Ovary (tissue), 7 donors: ENCODE measurements at regions not wholly inside any gene's neighbourhood (a gene's known extent, or its start where the extent isn't known, plus 50 kb on each side); places are given as distances from the start of the nearest gene placed in this dataset.

Experiments used
- DNase-seq, 5 donors: peaks; one replicate each; pipeline ENCODE4 v3.0.0-alpha.2; 2019 to 2020
- H3K27ac ChIP-seq, 2 donors: fragments of 200-600 bp; one replicate each; pipeline versions ENCODE4 v1.5.1 to v1.8.0; 2019 to 2022
- H3K27me3 ChIP-seq: fragments of 200-600 bp; one replicate; pipeline ENCODE4 v1.8.0; 2022
- H3K36me3 ChIP-seq: fragments of 200-600 bp; sonication (generic); one replicate; pipeline ENCODE4 v1.5.1; 2019
- H3K4me1 ChIP-seq: one replicate; pipeline ENCODE4 v1.8.1; 2013; ENCODE audit warnings: mild to moderate bottlenecking, moderate library complexity; ENCODE audit not compliant: insufficient read depth
- H3K4me3 ChIP-seq: fragments of 200-600 bp; sonication (generic); one replicate; pipeline ENCODE4 v1.5.1; 2017
- H3K9me3 ChIP-seq, 2 donors: fragments of 200-600 bp in 1 of 2; sonication (generic) in 1 of 2; one replicate each; pipeline versions ENCODE4 v1.5.1 to v1.8.1; 2013 to 2019; ENCODE audit warnings: mild to moderate bottlenecking in 1 of 2, moderate library complexity in 1 of 2
- EP300 ChIP-seq: sonication (generic); formaldehyde crosslinking; IDR thresholded peaks from one replicate; pipeline ENCODE4 v1.6.1; 2017; ENCODE audit warnings: antibody characterized with exemption
- POLR2A ChIP-seq: fragments of 450-650 bp; IDR thresholded peaks from one replicate; pipeline ENCODE4 v1.6.1; 2017; ENCODE audit warnings: antibody characterized with exemption, mild to moderate bottlenecking, moderate library complexity
- WGBS, 3 donors: extraction: QIAGEN DNeasy Blood & Tissue Kit in 1 of 3; methylation state at CpG; one replicate each; pipeline versions ENCODE4 v1.1.5 to v1.1.7; 2013 to 2017; 5-methylcytosine and 5-hydroxymethylcytosine counted together
- intact Hi-C, 4 donors: fragments of 100-400 bp; cut with DNase I; formaldehyde crosslinking; loops; one replicate each; pipeline versions ENCODE4 v1.11.0 to v1.15.1; 2022 to 2023
- TF ChIP-seq, protein P1 (sequence below), 3 donors: fragments of 450-650 bp in 2 of 3; fragments of 200-600 bp in 1 of 3; IDR thresholded peaks; one replicate each; pipeline versions ENCODE4 v1.5.1 to v1.8.0; 2016 to 2022; ENCODE audit warnings: antibody characterized with exemption in 3 of 3, mild to moderate bottlenecking in 1 of 3
- donor health status: DM: no; HTN: no; CAD: no; lungs with moderate emphysema.
- donor health status: DM: no; HTN: no; CAD: no.
- donor health status: Bipolar disorder and iron deficiency.
- donor health status: DM: no; HTN: no; CAD: no.
- donor health status: DM: yes; HTN: yes; CAD: no.

DNA sequence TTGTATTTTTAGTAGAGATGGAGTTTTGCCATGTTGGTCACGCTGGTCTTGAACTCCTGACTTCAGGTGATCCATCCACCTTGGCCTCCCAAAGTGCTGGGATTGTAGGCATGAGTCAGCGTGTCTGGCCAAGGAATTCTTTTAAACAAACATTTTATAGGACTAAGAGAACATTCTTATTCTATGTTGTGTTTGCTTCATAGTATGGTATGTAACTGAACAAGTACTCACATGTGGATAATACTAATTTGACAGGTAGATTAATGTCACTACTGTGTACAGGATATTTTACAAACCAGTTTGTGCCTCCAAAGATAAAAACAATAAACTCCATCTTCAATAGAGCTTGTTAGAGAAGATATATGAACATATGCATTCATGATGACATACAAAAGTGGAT is 1353.4 kb downstream of the PCDH7 start:
- TF ChIP-seq EP300, result no peak
- TF ChIP-seq, protein P1, sequence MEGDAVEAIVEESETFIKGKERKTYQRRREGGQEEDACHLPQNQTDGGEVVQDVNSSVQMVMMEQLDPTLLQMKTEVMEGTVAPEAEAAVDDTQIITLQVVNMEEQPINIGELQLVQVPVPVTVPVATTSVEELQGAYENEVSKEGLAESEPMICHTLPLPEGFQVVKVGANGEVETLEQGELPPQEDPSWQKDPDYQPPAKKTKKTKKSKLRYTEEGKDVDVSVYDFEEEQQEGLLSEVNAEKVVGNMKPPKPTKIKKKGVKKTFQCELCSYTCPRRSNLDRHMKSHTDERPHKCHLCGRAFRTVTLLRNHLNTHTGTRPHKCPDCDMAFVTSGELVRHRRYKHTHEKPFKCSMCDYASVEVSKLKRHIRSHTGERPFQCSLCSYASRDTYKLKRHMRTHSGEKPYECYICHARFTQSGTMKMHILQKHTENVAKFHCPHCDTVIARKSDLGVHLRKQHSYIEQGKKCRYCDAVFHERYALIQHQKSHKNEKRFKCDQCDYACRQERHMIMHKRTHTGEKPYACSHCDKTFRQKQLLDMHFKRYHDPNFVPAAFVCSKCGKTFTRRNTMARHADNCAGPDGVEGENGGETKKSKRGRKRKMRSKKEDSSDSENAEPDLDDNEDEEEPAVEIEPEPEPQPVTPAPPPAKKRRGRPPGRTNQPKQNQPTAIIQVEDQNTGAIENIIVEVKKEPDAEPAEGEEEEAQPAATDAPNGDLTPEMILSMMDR (IDR thresholded peaks at IDR 0.05), result no peak
- no peak for TF ChIP-seq POLR2A
- DNase-seq, result no peak
- Histone ChIP-seq H3K4me3 (no peak overlapping the region), H3K27me3 (no peaks in the 10 kb centered on the region), H3K27ac (no peak overlapping the region), H3K36me3 (no peaks in the 10 kb centered on the region), H3K4me1 (no peaks in the 10 kb centered on the region), H3K9me3 (no peaks in the 10 kb centered on the region)
- intact Hi-C loops, result no loop called here
- 48 to 88% (median 75%) methylated on average over 2 of the region's 2 CpGs for WGBS, 3 donors

DNA sequence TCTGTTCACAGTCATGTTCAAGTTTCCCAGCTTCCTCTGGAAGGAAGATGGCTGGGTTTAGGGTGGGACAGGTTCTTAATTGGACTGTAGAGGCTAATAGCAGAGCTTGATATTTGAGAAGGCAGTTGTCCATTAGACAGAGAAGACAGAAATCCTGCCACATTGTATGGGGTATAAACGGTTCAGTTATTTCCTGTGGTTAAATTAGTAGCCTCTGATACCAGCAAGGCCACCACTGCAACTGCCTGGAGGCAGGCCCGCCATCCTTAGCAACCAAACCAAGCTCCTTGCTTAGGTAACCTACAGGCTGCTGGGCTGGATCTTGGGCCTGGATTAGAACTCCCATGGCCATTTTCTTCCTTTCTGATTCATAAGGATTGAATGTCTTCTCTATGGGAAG is 1367.0 kb downstream of the PCDH7 start:
- Histone ChIP-seq H3K27me3 (no peaks in the 10 kb centered on the region), H3K4me1 (no peaks in the 10 kb centered on the region), H3K4me3 (no peak overlapping the region), H3K9me3 (no peaks in the 10 kb centered on the region), H3K36me3 (no peaks in the 10 kb centered on the region), H3K27ac (no peak overlapping the region)
- no peak for DNase-seq
- 76 to 88% (median 78%) methylated on average over 2 of the region's 2 CpGs for WGBS, 3 donors
- intact Hi-C loops, result no loop called here
- no peak for TF ChIP-seq EP300
- TF ChIP-seq, protein P1 (IDR thresholded peaks at IDR 0.05), result no peak
- no peak for TF ChIP-seq POLR2A

DNA sequence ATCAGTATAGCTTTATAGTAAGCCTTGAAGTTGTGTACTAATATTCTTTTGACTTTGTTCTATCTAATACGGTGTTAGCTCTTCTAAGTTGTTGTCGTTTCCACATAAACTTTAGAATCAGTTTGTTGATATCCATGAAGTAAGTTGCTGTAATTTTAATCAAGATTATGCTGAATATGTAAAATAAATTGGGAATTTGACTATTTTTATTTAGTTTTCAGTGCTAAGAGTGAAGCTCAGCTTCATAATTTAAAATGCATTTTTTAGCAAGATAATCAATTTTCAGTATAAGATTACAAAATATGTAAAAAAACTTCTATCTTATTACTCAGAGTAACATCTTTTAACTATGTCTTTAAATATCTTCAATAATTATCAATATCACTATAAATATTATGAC is 1374.8 kb downstream of the PCDH7 start:
- intact Hi-C loops, result no loop called here
- no peak for DNase-seq
- H3K9me3 ChIP-seq, result no peaks in the 10 kb centered on the region
- 90 to 94% (median 92%) methylated on average over 2 of the region's 2 CpGs for WGBS, 3 donors
- H3K27me3 ChIP-seq, result no peaks in the 10 kb centered on the region
- H3K4me3 ChIP-seq, result no peak overlapping the region
- no peaks in the 10 kb centered on the region for H3K36me3 ChIP-seq
- TF ChIP-seq, protein P1 (IDR thresholded peaks at IDR 0.05), result no peak
- no peak for TF ChIP-seq POLR2A
- no peak for TF ChIP-seq EP300
- no peak overlapping the region for H3K27ac ChIP-seq
- H3K4me1 ChIP-seq, result no peaks in the 10 kb centered on the region

DNA sequence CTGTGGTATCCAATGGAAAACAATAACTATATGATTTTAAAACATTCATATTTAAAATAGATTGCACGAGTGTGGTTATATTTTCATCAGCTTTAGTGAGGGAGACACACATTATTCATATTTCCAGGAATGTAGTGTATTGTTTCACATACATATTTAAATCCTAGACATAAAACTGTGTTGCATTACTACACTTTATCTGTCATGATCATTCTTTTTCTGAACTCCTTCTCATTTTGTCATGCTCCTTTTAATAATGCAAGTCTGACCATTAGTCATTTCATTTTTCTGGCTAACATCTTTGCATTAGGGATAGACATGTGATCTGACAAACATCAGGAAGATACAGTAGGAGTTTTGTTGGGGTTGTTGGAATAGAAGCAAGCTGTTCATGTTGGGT is 1382.7 kb downstream of the PCDH7 start:
- TF ChIP-seq POLR2A, result no peak
- TF ChIP-seq EP300, result no peak
- TF ChIP-seq, protein P1 (IDR thresholded peaks at IDR 0.05), result no peak
- Histone ChIP-seq H3K36me3 (no peaks in the 10 kb centered on the region), H3K27me3 (no peaks in the 10 kb centered on the region), H3K27ac (no peak overlapping the region), H3K4me1 (no peaks in the 10 kb centered on the region), H3K9me3 (no peaks in the 10 kb centered on the region), H3K4me3 (no peak overlapping the region)
- no peak for DNase-seq
- 62 to 78% (median 74%) methylated on average over 1 of the region's 1 CpG for WGBS, 3 donors
- intact Hi-C loops, result no loop called here

DNA sequence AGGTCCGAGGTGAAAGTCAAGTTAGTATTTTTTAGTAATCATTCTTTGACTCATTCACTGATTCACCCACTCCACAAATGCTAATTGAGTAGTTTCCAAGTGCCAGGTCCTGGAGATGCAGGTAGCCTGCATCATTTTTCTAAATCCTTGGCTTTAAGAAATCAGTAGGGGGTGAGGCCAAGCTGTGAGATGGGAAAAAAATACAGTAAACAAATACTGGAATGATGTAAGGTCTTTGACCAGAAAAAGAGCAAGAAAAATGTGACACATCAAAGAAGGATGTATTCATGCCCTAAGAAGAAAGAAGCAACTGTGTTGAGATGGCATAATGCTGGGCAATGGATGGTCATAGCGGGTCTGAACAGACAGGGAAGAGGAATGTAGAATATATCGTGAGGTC is 1386.6 kb downstream of the PCDH7 start:
- TF ChIP-seq, protein P1 (IDR thresholded peaks at IDR 0.05), result no peak
- TF ChIP-seq POLR2A, result no peak
- no peak for TF ChIP-seq EP300
- 91 to 95% (median 92%) methylated on average over 3 of the region's 3 CpGs for WGBS, 3 donors
- no peaks in the 10 kb centered on the region for H3K4me1 ChIP-seq
- H3K9me3 ChIP-seq, result no peaks in the 10 kb centered on the region
- intact Hi-C loops, result no loop called here
- H3K4me3 ChIP-seq, result no peak overlapping the region
- DNase-seq, result no peak
- H3K27me3 ChIP-seq, result no peaks in the 10 kb centered on the region
- no peaks in the 10 kb centered on the region for H3K36me3 ChIP-seq
- H3K27ac ChIP-seq, result no peak overlapping the region
